Suprapubic skin (tissue), 4 donors: ENCODE measurements at regions not wholly inside any gene's neighbourhood (a gene's known extent, or its start where the extent isn't known, plus 50 kb on each side); places are given as distances from the start of the nearest gene placed in this dataset.
A peak's percentile ranks its signal among the peaks of the same experiment; 100 is the strongest.

Source experiments
- DNase-seq, 2 donors: peaks; one replicate each; pipeline ENCODE4 v3.0.0-alpha.2; 2019; ENCODE audit warnings: low spot score in 2 of 2
- H3K27ac ChIP-seq: fragments of 200-600 bp; sonication (generic); one replicate; pipeline ENCODE4 v1.5.1; 2019
- H3K27me3 ChIP-seq: fragments of 200-600 bp; sonication (generic); one replicate; pipeline ENCODE4 v1.5.1; 2019
- H3K36me3 ChIP-seq: fragments of 200-600 bp; sonication (generic); one replicate; pipeline ENCODE4 v1.5.1; 2019
- H3K4me1 ChIP-seq: fragments of 200-600 bp; sonication (generic); one replicate; pipeline ENCODE4 v1.5.1; 2019
- H3K4me3 ChIP-seq: fragments of 200-600 bp; sonication (generic); one replicate; pipeline ENCODE4 v1.5.1; 2019; ENCODE audit warnings: mild to moderate bottlenecking
- H3K9me3 ChIP-seq: fragments of 200-600 bp; sonication (generic); one replicate; pipeline ENCODE4 v1.5.1; 2019
- EP300 ChIP-seq: sonication (generic); formaldehyde crosslinking; IDR thresholded peaks from one replicate; pipeline ENCODE4 v1.6.1; 2017; ENCODE audit warnings: antibody characterized with exemption
- POLR2A ChIP-seq, 2 donors: fragments of 450-650 bp; IDR thresholded peaks; one replicate each; pipeline ENCODE4 v1.6.1; 2017; ENCODE audit warnings: antibody characterized with exemption in 2 of 2, mild to moderate bottlenecking in 2 of 2, moderate library complexity in 2 of 2
- POLR2AphosphoS5 ChIP-seq, 3 donors: sonication (generic); formaldehyde crosslinking; IDR thresholded peaks; one replicate each; pipeline ENCODE4 v1.6.1; 2017; ENCODE audit warnings: antibody characterized with exemption in 3 of 3
- WGBS: methylation state at CpG from one replicate; pipeline ENCODE4 v1.1.5; 2018; 5-methylcytosine and 5-hydroxymethylcytosine counted together
- TF ChIP-seq, protein P1 (sequence below), 2 donors: fragments of 200-600 bp in 1 of 2; fragments of 450-650 bp in 1 of 2; sonication (generic) in 1 of 2; IDR thresholded peaks; one replicate each; pipeline ENCODE4 v1.5.1; 2016 to 2019; ENCODE audit warnings: antibody characterized with exemption in 2 of 2, mild to moderate bottlenecking in 1 of 2, moderate library complexity in 1 of 2

DNA sequence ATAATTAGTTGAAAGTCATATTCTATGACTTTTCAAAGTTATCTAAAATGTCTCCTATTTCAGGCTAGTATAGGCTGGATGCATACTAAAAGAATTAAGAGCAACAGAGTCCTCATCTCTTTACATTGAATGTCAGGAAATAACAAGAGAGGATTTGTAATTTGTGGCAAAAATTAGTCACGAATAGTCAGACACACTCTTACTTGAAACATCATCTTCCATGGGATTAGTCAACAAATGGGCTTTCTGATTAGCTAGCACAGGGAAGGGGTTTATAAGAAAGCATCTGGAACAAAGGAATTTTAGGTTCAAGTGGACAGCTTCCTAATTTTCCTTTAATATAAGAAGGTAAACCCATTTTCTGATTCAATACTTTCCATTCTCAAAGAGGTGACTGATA lies 330.3 kb upstream of the MEX3C start:
- 90% methylated on average over 1 of the region's 1 CpG for WGBS
- no peaks in the 10 kb centered on the region for H3K36me3 ChIP-seq
- TF ChIP-seq POLR2AphosphoS5 (IDR thresholded peaks at IDR 0.05) (no peak), POLR2A (IDR thresholded peaks at IDR 0.05) (no peak), EP300 (no peak)
- TF ChIP-seq, protein P1, sequence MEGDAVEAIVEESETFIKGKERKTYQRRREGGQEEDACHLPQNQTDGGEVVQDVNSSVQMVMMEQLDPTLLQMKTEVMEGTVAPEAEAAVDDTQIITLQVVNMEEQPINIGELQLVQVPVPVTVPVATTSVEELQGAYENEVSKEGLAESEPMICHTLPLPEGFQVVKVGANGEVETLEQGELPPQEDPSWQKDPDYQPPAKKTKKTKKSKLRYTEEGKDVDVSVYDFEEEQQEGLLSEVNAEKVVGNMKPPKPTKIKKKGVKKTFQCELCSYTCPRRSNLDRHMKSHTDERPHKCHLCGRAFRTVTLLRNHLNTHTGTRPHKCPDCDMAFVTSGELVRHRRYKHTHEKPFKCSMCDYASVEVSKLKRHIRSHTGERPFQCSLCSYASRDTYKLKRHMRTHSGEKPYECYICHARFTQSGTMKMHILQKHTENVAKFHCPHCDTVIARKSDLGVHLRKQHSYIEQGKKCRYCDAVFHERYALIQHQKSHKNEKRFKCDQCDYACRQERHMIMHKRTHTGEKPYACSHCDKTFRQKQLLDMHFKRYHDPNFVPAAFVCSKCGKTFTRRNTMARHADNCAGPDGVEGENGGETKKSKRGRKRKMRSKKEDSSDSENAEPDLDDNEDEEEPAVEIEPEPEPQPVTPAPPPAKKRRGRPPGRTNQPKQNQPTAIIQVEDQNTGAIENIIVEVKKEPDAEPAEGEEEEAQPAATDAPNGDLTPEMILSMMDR (IDR thresholded peaks at IDR 0.05): no peak
- no peaks in the 10 kb centered on the region for H3K4me1 ChIP-seq
- H3K4me3 ChIP-seq: no peak overlapping the region
- no peak for DNase-seq
- H3K27ac ChIP-seq: no peak overlapping the region
- no peaks in the 10 kb centered on the region for H3K9me3 ChIP-seq
- H3K27me3 ChIP-seq: no peaks in the 10 kb centered on the region

- Histone ChIP-seq H3K27ac (no peak overlapping the region), H3K4me1 (no peaks in the 10 kb centered on the region)
- WGBS: 60% methylated on average over 5 of the region's 5 CpGs
Observed at GRCh38 chr18:51531501-51531900, 334.0 kb upstream of the MEX3C start.

DNA sequence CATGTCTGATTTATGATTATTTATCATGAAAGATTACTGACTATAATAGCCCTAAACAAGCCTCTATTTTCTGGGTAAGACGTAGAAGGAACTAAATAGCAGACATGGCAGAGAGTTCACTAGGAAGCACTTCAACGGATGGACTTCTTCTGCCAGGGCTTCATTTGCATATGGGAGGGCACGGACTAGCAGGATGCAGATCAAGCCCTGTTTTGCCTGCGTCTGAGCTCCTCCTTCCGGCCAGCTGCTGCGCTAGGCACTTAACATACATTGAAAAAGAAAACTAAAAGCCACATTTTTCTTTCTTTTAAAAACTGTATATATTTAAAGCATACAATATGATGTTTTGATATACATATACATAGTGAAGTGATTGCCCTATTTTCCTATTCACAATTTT lies 340.0 kb upstream of the MEX3C start:
- Histone ChIP-seq H3K27me3 (no peaks in the 10 kb centered on the region), H3K9me3 (no peaks in the 10 kb centered on the region), H3K27ac (no peak overlapping the region), H3K4me3 (no peak overlapping the region), H3K4me1 (no peaks in the 10 kb centered on the region), H3K36me3 (no peaks in the 10 kb centered on the region)
- TF ChIP-seq EP300 (no peak), POLR2A (IDR thresholded peaks at IDR 0.05) (no peak), POLR2AphosphoS5 (IDR thresholded peaks at IDR 0.05) (no peak)
- TF ChIP-seq, protein P1 (IDR thresholded peaks at IDR 0.05): peak in 1 of 2 donors; percentile 5
- 10% methylated on average over 6 of the region's 6 CpGs for WGBS
- DNase-seq: no peak

More at GRCh38 chr18:51531501-51531900, 334.0 kb upstream of the MEX3C start:
- DNase-seq: no peak
- Histone ChIP-seq H3K27me3 (no peaks in the 10 kb centered on the region), H3K9me3 (no peaks in the 10 kb centered on the region), H3K4me3 (no peak overlapping the region), H3K36me3 (no peaks in the 10 kb centered on the region)
- TF ChIP-seq POLR2AphosphoS5 (IDR thresholded peaks at IDR 0.05): no peak
- TF ChIP-seq POLR2A (IDR thresholded peaks at IDR 0.05): no peak
- TF ChIP-seq, protein P1 (IDR thresholded peaks at IDR 0.05): no peak
- no peak for TF ChIP-seq EP300

GRCh38 chr18:51540562-51540961 lies 343.1 kb upstream of the MEX3C start:
- no peaks in the 10 kb centered on the region for H3K9me3 ChIP-seq
- no peak overlapping the region for H3K4me3 ChIP-seq
- TF ChIP-seq, protein P1 (IDR thresholded peaks at IDR 0.05): no peak
- no peak for TF ChIP-seq EP300
- TF ChIP-seq POLR2A (IDR thresholded peaks at IDR 0.05): no peak
- no peak for TF ChIP-seq POLR2AphosphoS5 (IDR thresholded peaks at IDR 0.05)
- H3K36me3 ChIP-seq: no peaks in the 10 kb centered on the region
- DNase-seq: no peak
- no peaks in the 10 kb centered on the region for H3K27me3 ChIP-seq
- H3K27ac ChIP-seq: no peak overlapping the region
- H3K4me1 ChIP-seq: no peaks in the 10 kb centered on the region
- WGBS: 100% methylated on average over 1 of the region's 1 CpG

DNA sequence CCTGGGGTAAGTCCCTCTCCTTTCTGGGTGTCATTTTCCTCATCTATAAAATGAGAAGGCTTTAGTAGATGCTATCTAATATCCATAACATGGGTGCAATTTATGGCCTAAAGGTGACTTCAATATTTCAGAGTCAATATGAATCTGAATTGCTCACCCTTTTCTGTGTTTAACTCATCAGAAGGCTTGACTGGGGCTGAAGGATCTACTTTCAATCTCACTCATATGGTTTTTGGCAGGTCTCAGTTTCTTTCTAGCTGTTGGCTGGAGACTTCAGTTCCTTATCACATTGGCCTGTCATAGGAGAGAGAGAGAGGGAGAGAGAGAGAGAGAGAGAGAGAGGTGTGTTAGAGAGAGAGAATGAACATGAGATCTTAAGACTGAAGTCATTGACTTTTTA lies 343.7 kb upstream of the MEX3C start:
- H3K27ac ChIP-seq: no peak overlapping the region
- H3K27me3 ChIP-seq: no peaks in the 10 kb centered on the region
- no peak for DNase-seq
- no peaks in the 10 kb centered on the region for H3K36me3 ChIP-seq
- no peak for TF ChIP-seq EP300
- TF ChIP-seq, protein P1 (IDR thresholded peaks at IDR 0.05): no peak
- TF ChIP-seq POLR2AphosphoS5 (IDR thresholded peaks at IDR 0.05): no peak
- TF ChIP-seq POLR2A (IDR thresholded peaks at IDR 0.05): no peak
- H3K4me3 ChIP-seq: no peak overlapping the region
- no peaks in the 10 kb centered on the region for H3K4me1 ChIP-seq
- H3K9me3 ChIP-seq: no peaks in the 10 kb centered on the region
